Neutrophil (primary cell): ENCODE measurements at regions not wholly inside any gene's neighbourhood (a gene's known extent, or its start where the extent isn't known, plus 50 kb on each side); places are given as distances from the start of the nearest gene placed in this dataset.

Experiments used
- H3K27ac ChIP-seq: fragments of 200-600 bp; sonication (generic); 2 replicates; pipeline ENCODE4 v1.5.1; 2016; ENCODE audit warnings: mild to moderate bottlenecking, moderate library complexity
- H3K27me3 ChIP-seq: fragments of 200-600 bp; sonication (generic); 2 replicates; pipeline ENCODE4 v1.6.0; 2016; ENCODE audit warnings: mild to moderate bottlenecking
- H3K36me3 ChIP-seq: fragments of 200-600 bp; sonication (generic); 2 replicates; pipeline ENCODE4 v1.5.1; 2017
- H3K4me1 ChIP-seq, 2 experiments: fragments of 200-600 bp in 1 of 2; sonication (generic) in 1 of 2; 1 replicate in 1 of 2; 2 replicates in 1 of 2; pipeline versions ENCODE4 v1.5.1 to v1.6.1; 2013 to 2016; ENCODE audit warnings: low read depth in 1 of 2, low read length in 1 of 2, mild to moderate bottlenecking in 1 of 2, moderate library complexity in 1 of 2; ENCODE audit not compliant: control insufficient read depth in 1 of 2, insufficient read depth in 1 of 2
- H3K4me3 ChIP-seq, 2 experiments: fragments of 200-600 bp in 1 of 2; sonication (generic) in 1 of 2; 1 replicate in 1 of 2; 2 replicates in 1 of 2; pipeline ENCODE4 v1.5.1; 2013 to 2016; ENCODE audit warnings: low read depth in 1 of 2, low read length in 1 of 2, mild to moderate bottlenecking in 1 of 2, moderate library complexity in 1 of 2
- H3K9me3 ChIP-seq: fragments of 200-600 bp; sonication (generic); 2 replicates; pipeline ENCODE4 v1.5.1; 2016
- TF ChIP-seq, protein P1 (sequence below): fragments of 200-600 bp; sonication (generic); IDR thresholded peaks from 2 replicates; pipeline ENCODE4 v1.5.1; 2016; ENCODE audit warnings: antibody characterized with exemption

DNA sequence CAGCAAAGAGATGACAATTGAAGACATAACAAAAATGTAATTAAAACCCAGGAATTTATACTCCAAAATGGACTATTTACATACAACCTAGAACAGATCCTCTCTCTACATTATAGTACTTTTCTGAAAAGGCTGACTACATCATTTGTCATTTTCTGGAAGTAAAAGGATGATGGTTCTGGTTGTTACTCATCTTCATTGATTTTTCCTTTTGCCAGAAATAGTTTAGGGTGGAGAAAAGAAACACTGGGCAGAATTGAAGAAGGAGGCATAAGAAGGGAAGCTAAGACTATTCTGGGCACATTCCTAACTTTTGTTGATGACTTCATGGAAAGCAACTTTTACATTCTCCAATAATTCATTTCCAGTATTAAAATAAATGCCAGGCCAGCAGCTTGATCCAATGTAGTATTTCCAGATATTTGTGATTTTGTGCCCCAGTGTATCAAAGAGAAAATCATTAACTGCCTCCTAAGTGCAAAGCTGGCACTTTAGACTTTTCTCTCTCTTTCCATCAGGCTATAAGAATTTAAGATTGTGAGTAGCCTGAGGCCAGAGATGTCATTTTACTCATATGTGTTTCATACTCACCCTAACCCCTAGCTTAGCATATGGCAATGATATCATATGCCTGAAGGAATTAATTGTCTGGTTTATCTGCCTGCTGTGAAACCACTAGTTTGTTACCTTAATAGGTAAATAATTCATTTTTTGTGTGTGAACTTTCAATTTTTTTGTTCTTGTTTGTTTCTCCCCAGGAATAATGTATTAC lies 369.5 kb upstream of the LYPLAL1 start:
- H3K27ac ChIP-seq, result no peak overlapping the region
- TF ChIP-seq, protein P1, sequence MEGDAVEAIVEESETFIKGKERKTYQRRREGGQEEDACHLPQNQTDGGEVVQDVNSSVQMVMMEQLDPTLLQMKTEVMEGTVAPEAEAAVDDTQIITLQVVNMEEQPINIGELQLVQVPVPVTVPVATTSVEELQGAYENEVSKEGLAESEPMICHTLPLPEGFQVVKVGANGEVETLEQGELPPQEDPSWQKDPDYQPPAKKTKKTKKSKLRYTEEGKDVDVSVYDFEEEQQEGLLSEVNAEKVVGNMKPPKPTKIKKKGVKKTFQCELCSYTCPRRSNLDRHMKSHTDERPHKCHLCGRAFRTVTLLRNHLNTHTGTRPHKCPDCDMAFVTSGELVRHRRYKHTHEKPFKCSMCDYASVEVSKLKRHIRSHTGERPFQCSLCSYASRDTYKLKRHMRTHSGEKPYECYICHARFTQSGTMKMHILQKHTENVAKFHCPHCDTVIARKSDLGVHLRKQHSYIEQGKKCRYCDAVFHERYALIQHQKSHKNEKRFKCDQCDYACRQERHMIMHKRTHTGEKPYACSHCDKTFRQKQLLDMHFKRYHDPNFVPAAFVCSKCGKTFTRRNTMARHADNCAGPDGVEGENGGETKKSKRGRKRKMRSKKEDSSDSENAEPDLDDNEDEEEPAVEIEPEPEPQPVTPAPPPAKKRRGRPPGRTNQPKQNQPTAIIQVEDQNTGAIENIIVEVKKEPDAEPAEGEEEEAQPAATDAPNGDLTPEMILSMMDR, result no peak
- H3K4me3 ChIP-seq, result no peak overlapping the region
- H3K27me3 ChIP-seq, result no peaks in the 10 kb centered on the region
- H3K36me3 ChIP-seq, result no peaks in the 10 kb centered on the region
- H3K4me1 ChIP-seq, result no peaks in the 10 kb centered on the region
- H3K9me3 ChIP-seq, result no peaks in the 10 kb centered on the region

DNA sequence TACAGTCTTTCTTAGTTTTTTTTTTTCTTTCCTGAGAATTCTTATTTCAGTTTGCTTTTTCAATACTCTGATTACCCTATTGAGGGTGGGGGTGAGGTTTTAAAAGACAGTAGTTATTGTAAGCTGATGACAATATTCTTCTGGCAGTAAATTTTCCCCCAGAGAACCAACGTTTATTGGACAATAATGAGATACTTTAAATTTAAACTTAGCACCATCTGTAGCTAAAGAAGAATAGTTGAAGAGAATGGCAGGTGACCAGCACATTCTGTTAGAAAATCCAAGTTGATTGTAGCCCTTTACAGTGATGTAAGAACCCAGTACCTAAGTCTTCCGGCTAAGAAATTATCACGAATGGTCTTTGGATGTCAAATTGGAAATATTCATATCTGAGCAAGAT lies 364.6 kb upstream of the LYPLAL1 start:
- Histone ChIP-seq H3K36me3 (no peaks in the 10 kb centered on the region), H3K9me3 (no peaks in the 10 kb centered on the region), H3K4me3 (no peak overlapping the region), H3K27me3 (no peaks in the 10 kb centered on the region), H3K27ac (no peak overlapping the region), H3K4me1 (no peaks in the 10 kb centered on the region)
- TF ChIP-seq, protein P1, result no peak

DNA sequence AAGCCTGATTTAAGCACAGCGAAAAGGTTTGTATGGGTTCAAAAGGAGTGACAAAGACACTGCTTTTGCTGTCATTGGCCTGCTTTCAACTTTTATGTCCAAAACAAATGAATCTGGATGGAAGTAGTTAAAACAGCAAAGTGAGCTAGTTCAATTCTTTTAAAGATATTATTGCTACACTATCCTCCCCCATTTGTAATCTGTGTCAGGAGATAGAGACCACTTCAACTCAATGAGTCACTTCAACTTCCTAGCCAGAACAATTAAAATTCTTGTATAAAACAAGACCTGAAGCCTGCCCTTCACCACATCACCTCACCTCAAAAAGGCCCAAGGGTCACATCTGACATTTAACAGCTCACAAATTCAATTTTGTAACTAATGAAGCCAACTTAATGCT lies 364.1 kb upstream of the LYPLAL1 start:
- Histone ChIP-seq H3K27ac (no peak overlapping the region), H3K36me3 (no peaks in the 10 kb centered on the region), H3K4me1 (no peaks in the 10 kb centered on the region), H3K9me3 (no peaks in the 10 kb centered on the region), H3K27me3 (no peaks in the 10 kb centered on the region), H3K4me3 (no peak overlapping the region)
- TF ChIP-seq, protein P1, result no peak

DNA sequence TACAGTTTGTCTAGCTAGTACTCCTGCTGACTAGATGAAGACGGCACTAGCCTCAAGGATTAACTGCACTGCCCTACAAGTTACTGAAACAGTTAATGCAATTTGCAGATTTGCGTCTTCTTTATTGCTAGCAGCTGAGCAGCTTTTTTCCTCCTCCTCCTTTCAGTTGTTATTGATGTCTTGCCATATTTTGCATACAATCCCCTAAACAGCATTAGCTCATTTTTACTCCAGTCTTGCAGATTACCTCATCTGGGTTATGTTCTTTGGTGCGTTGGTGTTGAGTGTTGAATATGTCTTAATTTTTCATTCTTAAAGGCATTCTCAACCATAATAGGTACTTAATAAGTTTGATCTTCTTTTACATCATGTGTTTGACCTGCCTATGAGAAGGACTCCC lies 363.4 kb upstream of the LYPLAL1 start:
- no peaks in the 10 kb centered on the region for H3K4me1 ChIP-seq
- H3K36me3 ChIP-seq, result no peaks in the 10 kb centered on the region
- no peak overlapping the region for H3K4me3 ChIP-seq
- H3K27me3 ChIP-seq, result no peaks in the 10 kb centered on the region
- TF ChIP-seq, protein P1, result no peak
- no peaks in the 10 kb centered on the region for H3K9me3 ChIP-seq
- no peak overlapping the region for H3K27ac ChIP-seq

DNA sequence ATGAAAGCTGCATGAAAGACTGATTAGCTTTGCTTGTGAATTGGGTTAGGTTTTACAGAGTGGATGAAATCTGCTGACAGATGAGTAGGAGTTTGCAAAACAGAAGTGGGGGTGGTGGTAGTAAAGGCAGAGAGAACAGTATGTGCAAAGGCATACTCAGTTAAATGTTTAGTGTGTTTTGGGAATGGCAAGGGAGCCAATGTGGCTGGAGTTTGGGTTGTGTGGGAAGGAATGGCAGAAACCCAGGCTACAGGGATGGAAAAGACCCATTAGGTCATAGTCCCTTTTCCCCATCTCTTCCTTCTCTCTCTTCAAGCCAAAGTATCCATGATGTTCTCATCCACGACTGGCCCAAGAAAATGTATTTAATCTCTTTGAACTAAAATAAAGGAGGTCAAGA lies 362.2 kb upstream of the LYPLAL1 start:
- Histone ChIP-seq H3K27ac (no peak overlapping the region), H3K27me3 (no peaks in the 10 kb centered on the region), H3K4me1 (no peaks in the 10 kb centered on the region), H3K4me3 (no peak overlapping the region), H3K9me3 (no peaks in the 10 kb centered on the region), H3K36me3 (no peaks in the 10 kb centered on the region)
- TF ChIP-seq, protein P1, result no peak
